GM12878 (cell line): ENCODE measurements at regions not wholly inside any gene's neighbourhood (a gene's known extent, or its start where the extent isn't known, plus 50 kb on each side); places are given as distances from the start of the nearest gene placed in this dataset.

Source experiments
- ATAC-seq: fragments of 200-7000 bp; cut with Tn5 transposase; 3 replicates; pipeline ENCODE4 v1.9.1; 2020; ENCODE audit warnings: mild to moderate bottlenecking, moderate library complexity
- BruUV-seq: library from RNA; stranded (reverse); fragments of 400-500 nt; replicated peaks from 2 replicates; lab custom pipeline; 2021; lab: Mats Ljungman, UMichigan
- CTCF ChIA-PET: fragments of 300-600 bp; sonication (Branson Sonifier 250); formaldehyde crosslinking; extraction: SDS; loops from one replicate; lab custom pipeline; 2021; ENCODE audit warnings: inconsistent platforms; lab: Yijun Ruan, JAX
- POLR2A ChIA-PET: fragments of 350-600 bp; formaldehyde crosslinking; extraction: SDS; loops from one replicate; lab custom pipeline; 2021; ENCODE audit warnings: inconsistent platforms; lab: Charles Lee
- RAD21 ChIA-PET: fragments of 300-600 bp; sonication (Branson Sonifier 250); formaldehyde crosslinking; loops from one replicate; lab custom pipeline; 2023; ENCODE audit warnings: antibody characterized with exemption; ENCODE audit not compliant: unreplicated experiment; lab: Charles Lee
- SMC1A ChIA-PET: fragments of 300-600 bp; sonication (Branson Sonifier 250); formaldehyde crosslinking; loops from one replicate; lab custom pipeline; 2023; ENCODE audit not compliant: unreplicated experiment, uncharacterized antibody; lab: Charles Lee
- DNase-seq: peaks from one replicate; pipeline ENCODE4 v3.0.0-alpha.2; 2011; ENCODE audit warnings: low read depth, low spot score
- FAIRE-seq: peaks from 3 replicates; lab custom pipeline; 2011; peaks lifted over from hg19 to GRCh38; lab: Jason Lieb, UNC
- H2AFZ ChIP-seq: 2 replicates; pipeline ENCODE4 v1.6.0; 2011; ENCODE audit warnings: low read depth, low read length, control low read depth; ENCODE audit not compliant: control insufficient read depth
- H3K27ac ChIP-seq: 2 replicates; pipeline ENCODE4 v1.5.1; 2011; ENCODE audit warnings: control low read depth; ENCODE audit not compliant: control insufficient read depth, insufficient read depth
- H3K27me3 ChIP-seq, 2 experiments: replicated peaks in 1 of 2; 2 replicates each; pipeline versions ENCODE4 v1.6.0 to v1.6.1; 2011; ENCODE audit warnings: low read length in 1 of 2; ENCODE audit not compliant: control insufficient read depth in 2 of 2, insufficient read depth in 2 of 2
- H3K36me3 ChIP-seq, 2 experiments: 2 replicates each; pipeline ENCODE4 v1.5.1; 2011; ENCODE audit warnings: low read length in 1 of 2; ENCODE audit not compliant: control insufficient read depth in 2 of 2, insufficient read depth in 2 of 2
- H3K4me1 ChIP-seq: 2 replicates; pipeline ENCODE4 v1.6.1; 2011; ENCODE audit warnings: mild to moderate bottlenecking, low read length, moderate library complexity, mixed read lengths; ENCODE audit not compliant: control insufficient read depth, insufficient read depth
- H3K4me2 ChIP-seq: 2 replicates; pipeline ENCODE4 v1.6.0; 2011; ENCODE audit warnings: control low read depth; ENCODE audit not compliant: control insufficient read depth, insufficient read depth
- H3K4me3 ChIP-seq: fragments of 200-600 bp; sonication (generic); 2 replicates; pipeline ENCODE4 v1.5.1; 2016
- H3K79me2 ChIP-seq: 2 replicates; pipeline ENCODE4 v1.6.0; 2011; ENCODE audit warnings: low read length; ENCODE audit not compliant: control insufficient read depth, insufficient read depth
- H3K9ac ChIP-seq: 2 replicates; pipeline ENCODE4 v1.8.0; 2011; ENCODE audit warnings: low read length, control low read depth, mixed read lengths; ENCODE audit not compliant: control insufficient read depth, insufficient read depth
- H3K9me3 ChIP-seq: replicated peaks from 3 replicates; pipeline ENCODE4 v1.5.1; 2011; ENCODE audit warnings: mild to moderate bottlenecking, low read length; ENCODE audit not compliant: control insufficient read depth, insufficient read depth
- H4K20me1 ChIP-seq: 2 replicates; pipeline ENCODE4 v1.6.0; 2011; ENCODE audit not compliant: control insufficient read depth, insufficient read depth
- E4F1 ChIP-seq: fragments of 450-650 bp; IDR thresholded peaks from 2 replicates; pipeline ENCODE4 v1.6.1; 2018; ENCODE audit warnings: borderline replicate concordance, mild to moderate bottlenecking; ENCODE audit not compliant: partially characterized antibody
- HDGF ChIP-seq: fragments of 450-650 bp; IDR thresholded peaks from 2 replicates; pipeline ENCODE4 v1.6.1; 2016; ENCODE audit warnings: antibody characterized with exemption
- IRF4 ChIP-seq: IDR thresholded peaks from 2 replicates; pipeline ENCODE4 v1.6.1; 2011; ENCODE audit warnings: low read depth, low read length
- JUND ChIP-seq: IDR thresholded peaks from 2 replicates; pipeline ENCODE4 v1.6.1; 2012; ENCODE audit warnings: low read depth, mild to moderate bottlenecking, low read length, improper control_type of control experiment, moderate library complexity
- LARP7 ChIP-seq: fragments of 450-650 bp; IDR thresholded peaks from 2 replicates; pipeline ENCODE4 v1.6.1; 2017; ENCODE audit warnings: mild to moderate bottlenecking
- MTA2 ChIP-seq: fragments of 450-650 bp; IDR thresholded peaks from 2 replicates; pipeline ENCODE4 v1.6.1; 2016; ENCODE audit warnings: low read depth, mild to moderate bottlenecking, moderate library complexity
- MXI1 ChIP-seq: fragments of 150-350 bp; IDR thresholded peaks from 2 replicates; pipeline ENCODE4 v1.6.1; 2011; ENCODE audit warnings: low read depth, mild to moderate bottlenecking, inconsistent platforms, low read length, improper control_type of control experiment
- PKNOX1 ChIP-seq: fragments of 450-650 bp; IDR thresholded peaks from 2 replicates; pipeline ENCODE4 v1.6.1; 2016; ENCODE audit warnings: mild to moderate bottlenecking
- POU2F2 ChIP-seq: IDR thresholded peaks from 3 replicates; pipeline ENCODE4 v1.6.1; 2011; ENCODE audit warnings: low read depth, mild to moderate bottlenecking, low read length, borderline replicate concordance
- RBBP5 ChIP-seq: fragments of 200-600 bp; sonication (generic); conservative IDR thresholded peaks from 2 replicates; pipeline ENCODE4 v1.6.1; 2016
- RELA ChIP-seq: fragments of 450-650 bp; IDR thresholded peaks from 2 replicates; pipeline ENCODE4 v1.8.0; 2014; ENCODE audit warnings: borderline replicate concordance; ENCODE audit not compliant: partially characterized antibody
- SIX5 ChIP-seq: IDR thresholded peaks from 2 replicates; pipeline ENCODE4 v1.6.1; 2011; ENCODE audit warnings: mild to moderate bottlenecking, low read depth, low read length, moderate library complexity; ENCODE audit not compliant: severe bottlenecking
- SUZ12 ChIP-seq: fragments of 200-600 bp; sonication (generic); IDR thresholded peaks from one replicate; pipeline ENCODE4 v1.6.1; 2018; ENCODE audit warnings: antibody characterized with exemption, mild to moderate bottlenecking; ENCODE audit not compliant: unreplicated experiment
- USF1 ChIP-seq: IDR thresholded peaks from 2 replicates; pipeline ENCODE4 v1.6.1; 2011; ENCODE audit warnings: borderline replicate concordance, low read depth, mild to moderate bottlenecking, moderate library complexity, mixed read lengths, low read length; ENCODE audit not compliant: insufficient read depth; ENCODE audit errors: extremely low read length
- YY1 ChIP-seq: IDR thresholded peaks from 2 replicates; pipeline ENCODE4 v1.6.1; 2011; ENCODE audit warnings: low read depth, mild to moderate bottlenecking, low read length
- ZNF207 ChIP-seq: fragments of 450-650 bp; IDR thresholded peaks from 2 replicates; pipeline ENCODE4 v1.6.1; 2014; ENCODE audit warnings: antibody characterized with exemption, mild to moderate bottlenecking, borderline replicate concordance
- ZNF217 ChIP-seq: fragments of 450-650 bp; IDR thresholded peaks from 2 replicates; pipeline ENCODE4 v1.6.1; 2017; ENCODE audit warnings: antibody characterized with exemption, mild to moderate bottlenecking
- ZSCAN29 ChIP-seq: fragments of 450-650 bp; IDR thresholded peaks from 2 replicates; pipeline ENCODE4 v1.6.1; 2017; ENCODE audit warnings: mild to moderate bottlenecking, moderate library complexity
- WGBS: methylation state at CpG from one replicate; pipeline ENCODE4 v1.1.6; 2016; ENCODE audit warnings: low lambda C conversion rate; ENCODE audit not compliant: insufficient replicate concordance, insufficient coverage; ENCODE audit errors: missing lambda C conversion rate; 5-methylcytosine and 5-hydroxymethylcytosine counted together
- in situ Hi-C: fragments of 300-500 bp; cut with MboI; formaldehyde crosslinking; loops from 9 replicates; pipeline ENCODE4 v1.14.3; 2018; ENCODE audit warnings: mixed read lengths
- intact Hi-C: fragments of 100-400 bp; cut with micrococcal nuclease; formaldehyde crosslinking; loops from one replicate; pipeline ENCODE4 v1.14.2; 2022; ENCODE audit not compliant: unreplicated experiment
- TF ChIP-seq, protein P1 (sequence below): fragments of 450-650 bp; IDR thresholded peaks from 2 replicates; pipeline ENCODE4 v1.6.1; 2017; ENCODE audit warnings: antibody characterized with exemption, mild to moderate bottlenecking, moderate library complexity

- no peak for FAIRE-seq
- Histone ChIP-seq H3K9ac (no peak overlapping the region), H3K36me3 (no peaks in the 10 kb centered on the region), H3K27me3 (no peaks in the 10 kb centered on the region), H4K20me1 (no peaks in the 10 kb centered on the region), H3K9me3 (no peaks in the 10 kb centered on the region), H3K4me1 (no peaks in the 10 kb centered on the region), H3K79me2 (no peaks in the 10 kb centered on the region), H3K4me3 (no peak overlapping the region), H2AFZ (no peak overlapping the region), H3K27ac (no peak overlapping the region), H3K4me2 (no peak overlapping the region)
- no TSS peak for BruUV-seq
- ChIA-PET CTCF (interaction anchor here (1.2 kb wide), 1 partner anchor 37 kb away, joined by 3 read pairs; no protein-coding TSS in a partner anchor), SMC1A (interaction anchor here (0.8 to 0.9 kb wide), 2 partner anchors 9 to 12 kb away, joined by 3 to 5 read pairs; no protein-coding TSS in a partner anchor), POLR2A (no interaction called here), RAD21 (no interaction called here)
- intact Hi-C loops (no loop called here), in situ Hi-C loops (no loop called here)
- DNase-seq: no peak
- WGBS: 0% methylated on average over 2 of the region's 2 CpGs
- ATAC-seq: no peak
- TF ChIP-seq HDGF (no peak), MXI1 (no peak), E4F1 (no peak), USF1 (no peak), PKNOX1 (no peak), ZNF217 (no peak), MTA2 (no peak), SIX5 (no peak), ZNF207 (no peak), ZSCAN29 (no peak), YY1 (no peak), LARP7 (no peak), POU2F2 (no peak), JUND (no peak), RBBP5 (no peak), RELA (no peak), SUZ12 (no peak), IRF4 (no peak)
- TF ChIP-seq, protein P1, sequence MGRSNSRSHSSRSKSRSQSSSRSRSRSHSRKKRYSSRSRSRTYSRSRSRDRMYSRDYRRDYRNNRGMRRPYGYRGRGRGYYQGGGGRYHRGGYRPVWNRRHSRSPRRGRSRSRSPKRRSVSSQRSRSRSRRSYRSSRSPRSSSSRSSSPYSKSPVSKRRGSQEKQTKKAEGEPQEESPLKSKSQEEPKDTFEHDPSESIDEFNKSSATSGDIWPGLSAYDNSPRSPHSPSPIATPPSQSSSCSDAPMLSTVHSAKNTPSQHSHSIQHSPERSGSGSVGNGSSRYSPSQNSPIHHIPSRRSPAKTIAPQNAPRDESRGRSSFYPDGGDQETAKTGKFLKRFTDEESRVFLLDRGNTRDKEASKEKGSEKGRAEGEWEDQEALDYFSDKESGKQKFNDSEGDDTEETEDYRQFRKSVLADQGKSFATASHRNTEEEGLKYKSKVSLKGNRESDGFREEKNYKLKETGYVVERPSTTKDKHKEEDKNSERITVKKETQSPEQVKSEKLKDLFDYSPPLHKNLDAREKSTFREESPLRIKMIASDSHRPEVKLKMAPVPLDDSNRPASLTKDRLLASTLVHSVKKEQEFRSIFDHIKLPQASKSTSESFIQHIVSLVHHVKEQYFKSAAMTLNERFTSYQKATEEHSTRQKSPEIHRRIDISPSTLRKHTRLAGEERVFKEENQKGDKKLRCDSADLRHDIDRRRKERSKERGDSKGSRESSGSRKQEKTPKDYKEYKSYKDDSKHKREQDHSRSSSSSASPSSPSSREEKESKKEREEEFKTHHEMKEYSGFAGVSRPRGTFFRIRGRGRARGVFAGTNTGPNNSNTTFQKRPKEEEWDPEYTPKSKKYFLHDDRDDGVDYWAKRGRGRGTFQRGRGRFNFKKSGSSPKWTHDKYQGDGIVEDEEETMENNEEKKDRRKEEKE: no peak
Measured at GRCh38 chr17:69714669-69715068, 300.2 kb downstream of the MAP2K6 start.
